GM21825 (cell line): ENCODE measurements at regions not wholly inside any gene's neighbourhood (a gene's known extent, or its start where the extent isn't known, plus 50 kb on each side); places are given as distances from the start of the nearest gene placed in this dataset.
"Not testable (repeated sequence)": the region's sequence is repeated elsewhere in the genome, so short reads cannot be mapped to it uniquely, and the experiment has no call there.

Experiments used
- ATAC-seq: cut with Tn5 transposase; IDR thresholded peaks from one replicate; pipeline ENCODE4 v1.9.1; 2021; ENCODE audit warnings: mild to moderate bottlenecking, moderate library complexity; ENCODE audit not compliant: unreplicated experiment

- ATAC-seq: not testable (repeated sequence)
Observed at GRCh38 chr16:31581065-31581464, 53.4 kb downstream of the AHSP start.

- ATAC-seq: not testable (repeated sequence)
Observed at GRCh38 chr16:31601737-31602384, 74.2 kb downstream of the AHSP start.

GRCh38 chr16:31618130-31618529 is 90.4 kb downstream of the AHSP start:
- ATAC-seq: no peak

- ATAC-seq: no peak
Observed at GRCh38 chr16:31636433-31636832, 108.7 kb downstream of the AHSP start.

- no peak for ATAC-seq
Observed at GRCh38 chr16:31641279-31641678, 113.6 kb downstream of the AHSP start.

- not testable (repeated sequence) for ATAC-seq
Observed at GRCh38 chr16:31655674-31656073, 128.0 kb downstream of the AHSP start.

- ATAC-seq: no peak
Observed at GRCh38 chr16:31664683-31665482, 137.2 kb downstream of the AHSP start.

GRCh38 chr16:31674686-31675085 is 147.0 kb downstream of the AHSP start:
- no peak for ATAC-seq

- no peak for ATAC-seq
Observed at GRCh38 chr16:31676731-31677130, 149.0 kb downstream of the AHSP start.

GRCh38 chr16:31678649-31679325 is 151.1 kb downstream of the AHSP start:
- ATAC-seq: no peak

GRCh38 chr16:31689331-31689730 is 161.6 kb downstream of the AHSP start:
- ATAC-seq: not testable (repeated sequence)

- ATAC-seq: not testable (repeated sequence)
Observed at GRCh38 chr16:31692338-31692737, 164.6 kb downstream of the AHSP start.

- no peak for ATAC-seq
Observed at GRCh38 chr16:31693733-31694132, 166.0 kb downstream of the AHSP start.

GRCh38 chr16:31694461-31694860 is 166.8 kb downstream of the AHSP start:
- no peak for ATAC-seq

GRCh38 chr16:31695667-31696066 is 168.0 kb downstream of the AHSP start:
- ATAC-seq: no peak

- no peak for ATAC-seq
Observed at GRCh38 chr16:31696968-31697743, 169.5 kb downstream of the AHSP start.

GRCh38 chr16:31697744-31698125 is 170.0 kb downstream of the AHSP start:
- no peak for ATAC-seq

GRCh38 chr16:31698901-31699300 is 171.2 kb downstream of the AHSP start:
- ATAC-seq: no peak

GRCh38 chr16:31699601-31700000 is 171.9 kb downstream of the AHSP start:
- ATAC-seq: no peak

GRCh38 chr16:31700200-31700529 is 172.5 kb downstream of the AHSP start:
- peak; percentile 82 for ATAC-seq
